ENCODE measurements at regions not wholly inside any gene's neighbourhood (a gene's known extent, or its start where the extent isn't known, plus 50 kb on each side); places are given as distances from the start of the nearest gene placed in this dataset.

DNA sequence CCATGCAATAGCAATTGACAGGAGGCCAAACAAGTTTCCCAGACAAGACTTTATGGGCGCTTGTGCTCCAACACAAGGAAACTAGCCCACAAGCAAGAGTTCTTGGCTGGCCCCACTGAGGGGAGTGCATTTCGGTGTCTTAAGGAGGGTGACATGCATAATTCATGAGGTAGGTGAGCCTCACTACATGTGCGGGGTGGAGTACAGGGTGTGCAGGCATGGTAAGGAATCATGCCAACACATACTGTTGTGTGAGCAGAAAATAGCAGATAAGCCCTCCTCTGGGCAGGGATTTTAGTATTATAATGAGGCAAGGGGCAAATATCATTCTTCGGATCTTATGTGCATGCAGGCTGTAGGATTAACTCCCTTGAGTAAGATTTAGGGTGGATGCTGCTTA is 78.7 kb upstream of the SLC1A4 start (continued):
- TF ChIP-seq, protein P1, sequence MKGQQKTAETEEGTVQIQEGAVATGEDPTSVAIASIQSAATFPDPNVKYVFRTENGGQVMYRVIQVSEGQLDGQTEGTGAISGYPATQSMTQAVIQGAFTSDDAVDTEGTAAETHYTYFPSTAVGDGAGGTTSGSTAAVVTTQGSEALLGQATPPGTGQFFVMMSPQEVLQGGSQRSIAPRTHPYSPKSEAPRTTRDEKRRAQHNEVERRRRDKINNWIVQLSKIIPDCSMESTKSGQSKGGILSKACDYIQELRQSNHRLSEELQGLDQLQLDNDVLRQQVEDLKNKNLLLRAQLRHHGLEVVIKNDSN (CRISPR knock-in tag; IDR thresholded peaks at IDR 0.05), result no peak
- TF ChIP-seq CREB1 (CRISPR knock-in tag; IDR thresholded peaks at IDR 0.05), result no peak

DNA sequence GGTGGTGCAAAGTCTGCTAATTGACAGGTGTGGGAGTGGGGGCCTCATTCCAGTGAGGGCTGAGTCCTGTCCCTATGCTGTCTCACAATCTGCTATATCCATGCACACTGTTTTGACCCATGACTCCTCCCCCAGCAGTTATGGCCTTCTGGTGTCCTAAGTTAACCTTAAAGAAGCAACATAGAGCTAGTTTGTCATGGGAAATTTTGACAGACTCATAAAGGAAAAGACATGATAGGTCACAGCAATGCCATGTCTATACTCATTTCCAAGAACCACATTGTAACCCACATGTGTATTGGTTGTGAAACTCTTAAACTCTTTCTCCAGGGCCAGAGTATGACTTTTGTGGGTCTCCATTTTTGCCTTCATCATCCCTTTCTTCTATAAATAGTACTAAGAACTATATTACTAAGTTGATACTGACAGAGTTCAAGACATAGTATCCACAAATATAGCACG is 78.2 kb upstream of the SLC1A4 start:
- no peak overlapping the region for H3K4me3 Mint-ChIP-seq
- no peak overlapping the region for H3K27ac Mint-ChIP-seq
- H3K9me3 Mint-ChIP-seq, result no peaks in the 10 kb centered on the region
- no peak for ATAC-seq
- no peak for TF ChIP-seq RELA (CRISPR knock-in tag; IDR thresholded peaks at IDR 0.05; ENCODE audit: borderline replicate concordance)
- no peak for TF ChIP-seq MYBL2 (CRISPR knock-in tag; IDR thresholded peaks at IDR 0.05)
- no peak for TF ChIP-seq ESRRA (CRISPR knock-in tag; IDR thresholded peaks at IDR 0.05; ENCODE audit: borderline replicate concordance)
- no peak for TF ChIP-seq GTF2I (CRISPR knock-in tag; conservative IDR thresholded peaks at IDR 0.05)
- TF ChIP-seq, protein P2, sequence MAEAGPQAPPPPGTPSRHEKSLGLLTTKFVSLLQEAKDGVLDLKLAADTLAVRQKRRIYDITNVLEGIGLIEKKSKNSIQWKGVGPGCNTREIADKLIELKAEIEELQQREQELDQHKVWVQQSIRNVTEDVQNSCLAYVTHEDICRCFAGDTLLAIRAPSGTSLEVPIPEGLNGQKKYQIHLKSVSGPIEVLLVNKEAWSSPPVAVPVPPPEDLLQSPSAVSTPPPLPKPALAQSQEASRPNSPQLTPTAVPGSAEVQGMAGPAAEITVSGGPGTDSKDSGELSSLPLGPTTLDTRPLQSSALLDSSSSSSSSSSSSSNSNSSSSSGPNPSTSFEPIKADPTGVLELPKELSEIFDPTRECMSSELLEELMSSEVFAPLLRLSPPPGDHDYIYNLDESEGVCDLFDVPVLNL (CRISPR knock-in tag; IDR thresholded peaks at IDR 0.05; ENCODE audit: borderline replicate concordance, low read depth), result no peak
- no peak for TF ChIP-seq TEAD4 (CRISPR knock-in tag; IDR thresholded peaks at IDR 0.05)
- TF ChIP-seq, protein P3, sequence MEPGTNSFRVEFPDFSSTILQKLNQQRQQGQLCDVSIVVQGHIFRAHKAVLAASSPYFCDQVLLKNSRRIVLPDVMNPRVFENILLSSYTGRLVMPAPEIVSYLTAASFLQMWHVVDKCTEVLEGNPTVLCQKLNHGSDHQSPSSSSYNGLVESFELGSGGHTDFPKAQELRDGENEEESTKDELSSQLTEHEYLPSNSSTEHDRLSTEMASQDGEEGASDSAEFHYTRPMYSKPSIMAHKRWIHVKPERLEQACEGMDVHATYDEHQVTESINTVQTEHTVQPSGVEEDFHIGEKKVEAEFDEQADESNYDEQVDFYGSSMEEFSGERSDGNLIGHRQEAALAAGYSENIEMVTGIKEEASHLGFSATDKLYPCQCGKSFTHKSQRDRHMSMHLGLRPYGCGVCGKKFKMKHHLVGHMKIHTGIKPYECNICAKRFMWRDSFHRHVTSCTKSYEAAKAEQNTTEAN (CRISPR knock-in tag; IDR thresholded peaks at IDR 0.05), result no peak
- TF ChIP-seq, protein P4, sequence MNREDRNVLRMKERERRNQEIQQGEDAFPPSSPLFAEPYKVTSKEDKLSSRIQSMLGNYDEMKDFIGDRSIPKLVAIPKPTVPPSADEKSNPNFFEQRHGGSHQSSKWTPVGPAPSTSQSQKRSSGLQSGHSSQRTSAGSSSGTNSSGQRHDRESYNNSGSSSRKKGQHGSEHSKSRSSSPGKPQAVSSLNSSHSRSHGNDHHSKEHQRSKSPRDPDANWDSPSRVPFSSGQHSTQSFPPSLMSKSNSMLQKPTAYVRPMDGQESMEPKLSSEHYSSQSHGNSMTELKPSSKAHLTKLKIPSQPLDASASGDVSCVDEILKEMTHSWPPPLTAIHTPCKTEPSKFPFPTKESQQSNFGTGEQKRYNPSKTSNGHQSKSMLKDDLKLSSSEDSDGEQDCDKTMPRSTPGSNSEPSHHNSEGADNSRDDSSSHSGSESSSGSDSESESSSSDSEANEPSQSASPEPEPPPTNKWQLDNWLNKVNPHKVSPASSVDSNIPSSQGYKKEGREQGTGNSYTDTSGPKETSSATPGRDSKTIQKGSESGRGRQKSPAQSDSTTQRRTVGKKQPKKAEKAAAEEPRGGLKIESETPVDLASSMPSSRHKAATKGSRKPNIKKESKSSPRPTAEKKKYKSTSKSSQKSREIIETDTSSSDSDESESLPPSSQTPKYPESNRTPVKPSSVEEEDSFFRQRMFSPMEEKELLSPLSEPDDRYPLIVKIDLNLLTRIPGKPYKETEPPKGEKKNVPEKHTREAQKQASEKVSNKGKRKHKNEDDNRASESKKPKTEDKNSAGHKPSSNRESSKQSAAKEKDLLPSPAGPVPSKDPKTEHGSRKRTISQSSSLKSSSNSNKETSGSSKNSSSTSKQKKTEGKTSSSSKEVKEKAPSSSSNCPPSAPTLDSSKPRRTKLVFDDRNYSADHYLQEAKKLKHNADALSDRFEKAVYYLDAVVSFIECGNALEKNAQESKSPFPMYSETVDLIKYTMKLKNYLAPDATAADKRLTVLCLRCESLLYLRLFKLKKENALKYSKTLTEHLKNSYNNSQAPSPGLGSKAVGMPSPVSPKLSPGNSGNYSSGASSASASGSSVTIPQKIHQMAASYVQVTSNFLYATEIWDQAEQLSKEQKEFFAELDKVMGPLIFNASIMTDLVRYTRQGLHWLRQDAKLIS (CRISPR knock-in tag; IDR thresholded peaks at IDR 0.05; ENCODE audit: borderline replicate concordance), result no peak
- TF ChIP-seq, protein P5, sequence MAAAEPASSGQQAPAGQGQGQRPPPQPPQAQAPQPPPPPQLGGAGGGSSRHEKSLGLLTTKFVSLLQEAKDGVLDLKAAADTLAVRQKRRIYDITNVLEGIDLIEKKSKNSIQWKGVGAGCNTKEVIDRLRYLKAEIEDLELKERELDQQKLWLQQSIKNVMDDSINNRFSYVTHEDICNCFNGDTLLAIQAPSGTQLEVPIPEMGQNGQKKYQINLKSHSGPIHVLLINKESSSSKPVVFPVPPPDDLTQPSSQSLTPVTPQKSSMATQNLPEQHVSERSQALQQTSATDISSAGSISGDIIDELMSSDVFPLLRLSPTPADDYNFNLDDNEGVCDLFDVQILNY (CRISPR knock-in tag; IDR thresholded peaks at IDR 0.05), result no peak
- ChIA-PET POLR2A (no interaction called here), CTCF (no interaction called here)
- no peaks in the 10 kb centered on the region for H3K36me3 Mint-ChIP-seq
- H3K27me3 Mint-ChIP-seq (ENCODE audit: low read depth), result no peaks in the 10 kb centered on the region
- H3K4me1 Mint-ChIP-seq, result peaks cover 22% of the 10 kb centered on the region
- DNase-seq (ENCODE audit: low spot score), result no peak

DNA sequence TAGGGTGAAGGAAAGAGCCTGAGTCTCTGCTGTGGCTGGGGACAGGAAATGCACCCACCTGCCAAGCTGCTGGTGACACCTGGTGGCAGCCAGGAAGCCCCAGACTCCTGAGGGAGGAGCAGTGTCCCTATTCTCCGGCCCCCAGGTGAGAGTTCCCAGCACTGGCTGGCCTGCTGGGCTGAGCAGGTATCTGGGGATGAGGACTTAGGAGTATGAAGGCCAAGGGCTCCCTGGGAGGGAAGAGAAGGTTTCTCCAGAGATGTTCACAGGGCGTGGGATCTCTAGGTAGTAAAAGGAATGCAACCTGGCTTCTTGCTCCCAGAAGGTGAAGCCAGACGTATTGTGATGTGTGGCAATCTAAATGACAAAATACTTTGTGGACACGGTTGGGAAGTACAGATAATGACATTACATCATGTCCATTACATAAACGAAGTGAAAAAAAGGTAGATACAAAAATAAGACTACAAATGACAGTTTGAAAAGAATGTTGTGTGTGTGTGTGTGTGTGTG is 75.8 kb upstream of the SLC1A4 start:
- H3K9me3 Mint-ChIP-seq, result no peaks in the 10 kb centered on the region
- peak; percentile 82 for ATAC-seq
- peak; percentile 63 for DNase-seq (ENCODE audit: low spot score)
- CTCF ChIA-PET, result interaction anchor here (0.6 to 3.0 kb wide), 11 partner anchors 10 to 582 kb away, joined by 3 to 18 read pairs (median 4); partner anchors contain the start of gene CEP68
- H3K27ac Mint-ChIP-seq, result no peak overlapping the region
- POLR2A ChIA-PET, result no interaction called here
- H3K4me1 Mint-ChIP-seq, result peaks cover 30% of the 10 kb centered on the region
- H3K27me3 Mint-ChIP-seq (ENCODE audit: low read depth), result no peaks in the 10 kb centered on the region
- no peak overlapping the region for H3K4me3 Mint-ChIP-seq
- no peaks in the 10 kb centered on the region for H3K36me3 Mint-ChIP-seq
- TF ChIP-seq ZNF423 (CRISPR knock-in tag; IDR thresholded peaks at IDR 0.05) (peak; percentile 78), JUN (CRISPR knock-in tag; IDR thresholded peaks at IDR 0.05) (no peak), ETV6 (CRISPR knock-in tag; IDR thresholded peaks at IDR 0.05) (0 out of 2 replicates have a peak, but pooled peaks have one; percentile 35)

Measured in WTC11 (cell line).